Endometrium (tissue), 2 donors: ENCODE measurements at regions not wholly inside any gene's neighbourhood (a gene's known extent, or its start where the extent isn't known, plus 50 kb on each side); places are given as distances from the start of the nearest gene placed in this dataset.
"Not testable (repeated sequence)": the region's sequence is repeated elsewhere in the genome, so short reads cannot be mapped to it uniquely, and the experiment has no call there.

Experiments used
- FAIRE-seq: peaks from 2 replicates; lab custom pipeline; 2012; peaks lifted over from hg19 to GRCh38; lab: Jason Lieb, UNC
- donor health status: control.
- donor health status: control.

DNA sequence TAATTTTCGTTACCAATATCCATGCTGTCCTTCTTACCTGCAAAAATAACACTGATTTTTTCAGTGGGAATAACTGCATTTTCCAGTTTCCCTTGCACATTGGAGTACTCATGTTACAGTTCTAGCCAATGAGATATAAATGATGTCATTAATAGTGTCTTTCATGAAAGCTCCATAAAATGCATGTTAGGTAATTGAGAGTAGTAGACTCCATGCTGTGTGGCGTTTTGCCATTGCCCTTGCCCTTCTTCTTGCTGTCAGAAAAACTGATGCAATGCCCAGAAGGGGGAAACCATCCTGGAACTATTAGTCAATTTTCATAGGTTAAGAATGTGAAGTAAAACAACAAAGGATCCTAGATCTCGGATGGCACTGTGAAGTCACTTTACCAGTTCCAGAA lies 1765.3 kb downstream of the EFNA5 start:
- no peak for FAIRE-seq

DNA sequence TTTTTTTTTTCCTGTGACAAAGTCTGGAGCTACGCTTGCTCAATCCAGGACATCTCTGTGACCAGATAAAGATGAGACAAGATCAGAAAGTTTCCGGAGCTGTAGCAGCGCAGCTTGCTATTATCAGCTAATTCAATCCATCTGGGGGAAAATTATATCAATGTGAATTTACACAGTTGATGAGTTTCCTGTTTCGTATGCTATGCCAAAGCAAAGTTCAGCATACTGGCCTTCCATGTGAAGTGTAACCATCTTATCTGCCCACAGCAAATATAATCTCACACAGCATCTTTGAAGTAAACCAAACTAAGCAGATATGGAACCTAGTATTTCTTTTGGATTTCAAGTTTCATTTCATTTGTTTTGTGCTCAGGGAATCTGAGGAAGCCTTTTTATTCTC lies 1767.7 kb downstream of the EFNA5 start:
- FAIRE-seq = no peak

DNA sequence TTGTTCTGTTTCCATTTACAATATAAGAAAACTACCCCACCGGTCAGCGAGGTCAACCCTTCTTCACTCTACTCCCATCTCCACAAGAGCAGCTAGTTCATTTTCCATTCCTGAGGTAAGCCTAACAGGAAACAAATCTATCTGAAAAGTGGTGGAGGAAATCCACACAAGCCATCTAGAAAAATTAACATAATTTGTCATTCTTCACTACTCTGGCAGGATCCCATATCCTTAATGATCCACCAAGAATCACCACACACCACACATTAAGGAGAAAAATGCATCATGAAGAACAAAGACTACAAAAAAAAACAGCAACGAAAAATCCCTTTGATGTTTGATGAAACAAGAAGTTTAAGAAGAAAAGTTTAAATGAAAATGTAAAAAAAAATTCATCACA lies 1771.0 kb downstream of the EFNA5 start:
- FAIRE-seq = no peak

DNA sequence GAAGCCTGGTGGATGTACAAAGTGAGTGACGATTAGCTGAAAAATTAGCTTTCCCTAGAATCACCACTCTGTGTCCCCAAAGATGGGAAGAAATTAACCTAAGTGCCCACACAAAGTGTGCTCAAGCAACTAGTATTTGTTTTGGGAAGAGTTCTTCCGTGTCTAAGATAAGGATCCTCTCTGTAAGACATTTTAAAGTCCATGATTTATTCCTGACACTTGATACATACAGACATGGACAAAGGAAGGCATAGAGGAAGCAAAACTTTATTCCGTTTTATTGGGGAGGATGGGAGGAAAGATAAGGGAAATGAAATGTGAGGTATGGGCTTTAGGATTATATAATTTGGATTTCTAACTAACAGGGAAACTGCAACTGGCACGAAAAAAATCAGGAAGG lies 1772.6 kb downstream of the EFNA5 start:
- no peak for FAIRE-seq

DNA sequence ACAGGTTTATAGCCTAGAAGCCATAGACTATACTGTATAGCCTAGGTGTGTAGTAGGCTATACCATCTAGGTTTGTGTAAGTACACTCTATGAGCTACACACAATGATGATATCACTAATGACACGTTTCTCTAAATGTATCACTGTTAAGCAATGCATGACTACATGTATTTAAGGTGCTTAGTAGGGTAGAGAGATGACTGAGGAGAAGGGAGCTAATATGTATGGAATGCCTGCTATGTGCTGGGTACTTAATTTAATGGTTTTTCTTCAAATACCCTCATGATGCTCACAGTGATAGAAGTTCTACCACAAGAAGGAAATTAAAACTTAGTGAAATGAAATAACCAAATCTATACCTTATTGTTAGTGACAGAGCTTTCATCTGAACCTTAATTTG lies 1785.5 kb downstream of the EFNA5 start:
- no peak for FAIRE-seq

- FAIRE-seq = no peak
Observed at GRCh38 chr5:105882956-105883481, 1787.7 kb downstream of the EFNA5 start.

DNA sequence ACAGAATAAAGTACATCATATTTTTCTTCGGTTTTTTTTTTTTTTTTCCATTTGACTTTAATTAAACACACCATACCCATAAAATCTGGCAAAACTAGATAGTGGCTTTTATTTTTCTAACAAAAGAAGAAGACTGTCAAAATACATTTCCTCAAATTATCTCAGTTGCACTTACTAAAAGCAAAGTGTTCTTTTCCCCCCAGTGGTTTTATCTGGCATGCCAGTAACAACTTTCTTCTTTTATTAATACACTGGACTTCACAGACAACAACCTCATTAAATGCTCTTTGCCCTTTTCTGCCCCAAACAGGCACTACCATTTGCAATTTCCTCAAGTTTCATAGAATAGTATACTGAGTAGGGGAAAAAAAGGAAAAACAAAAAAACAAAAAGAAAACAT lies 1792.3 kb downstream of the EFNA5 start:
- no peak for FAIRE-seq

- FAIRE-seq = no peak
Observed at GRCh38 chr5:105877592-105877991, 1793.1 kb downstream of the EFNA5 start.

DNA sequence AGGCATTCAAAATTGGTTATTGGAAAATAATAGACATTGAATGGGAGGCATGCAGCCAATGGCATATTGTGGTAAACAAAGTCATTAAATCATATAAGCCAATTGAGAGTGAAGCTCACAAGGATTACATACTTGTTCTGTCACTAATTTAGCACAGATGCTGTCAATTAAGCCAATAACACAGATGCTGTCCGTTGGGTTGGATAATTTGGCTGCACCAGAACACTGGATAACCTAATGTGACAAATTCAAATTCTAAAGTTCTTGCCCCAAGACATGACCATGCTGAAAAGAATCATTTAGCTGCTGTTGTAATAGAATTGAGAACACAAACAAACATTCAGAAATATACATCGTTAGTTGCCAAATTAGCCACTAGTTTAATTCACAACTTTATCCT lies 1796.4 kb downstream of the EFNA5 start:
- FAIRE-seq = no peak

- no peak for FAIRE-seq
Observed at GRCh38 chr5:105872569-105873270, 1798.0 kb downstream of the EFNA5 start.

DNA sequence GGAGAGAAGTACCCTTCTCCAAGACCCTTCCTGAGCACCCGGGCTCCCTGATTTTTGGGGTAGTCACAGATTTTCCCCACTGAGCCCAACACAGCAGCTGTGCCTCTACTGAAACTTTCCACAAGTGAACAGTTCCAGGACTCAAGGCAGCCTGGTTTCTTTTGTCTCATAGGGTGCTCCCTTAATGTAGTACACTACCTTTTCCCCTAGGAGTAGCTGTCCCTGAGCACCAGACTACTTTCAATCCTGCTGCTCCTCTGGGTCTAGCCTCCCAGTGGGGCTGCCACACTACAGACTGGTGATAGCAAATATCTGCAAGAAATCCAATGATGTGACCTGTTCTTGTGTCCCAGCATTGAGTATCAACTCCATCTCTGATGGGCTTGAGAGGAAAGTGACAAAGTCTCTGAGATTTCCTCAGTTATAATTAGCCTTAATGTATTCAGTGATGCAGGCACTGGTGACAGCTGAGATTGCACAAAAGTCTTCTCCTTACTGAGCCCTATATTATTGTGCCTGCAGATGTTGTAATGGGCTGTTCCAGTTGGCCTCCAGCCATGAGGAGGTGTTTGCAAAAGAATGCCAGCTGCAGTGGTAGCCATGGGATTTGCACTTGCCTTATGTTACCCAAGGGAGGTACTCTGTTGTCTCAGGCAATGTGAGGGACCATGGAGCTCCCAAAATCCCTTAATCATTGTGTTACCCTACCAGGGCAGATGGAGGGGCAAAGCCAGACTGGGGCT lies 1802.5 kb downstream of the EFNA5 start:
- FAIRE-seq = no peak

GRCh38 chr5:105865834-105866233 lies 1804.9 kb downstream of the EFNA5 start:
- FAIRE-seq = no peak

GRCh38 chr5:105859350-105859749 lies 1811.4 kb downstream of the EFNA5 start:
- not testable (repeated sequence) for FAIRE-seq

- no peak for FAIRE-seq
Observed at GRCh38 chr5:105849701-105850100, 1821.0 kb downstream of the EFNA5 start.

DNA sequence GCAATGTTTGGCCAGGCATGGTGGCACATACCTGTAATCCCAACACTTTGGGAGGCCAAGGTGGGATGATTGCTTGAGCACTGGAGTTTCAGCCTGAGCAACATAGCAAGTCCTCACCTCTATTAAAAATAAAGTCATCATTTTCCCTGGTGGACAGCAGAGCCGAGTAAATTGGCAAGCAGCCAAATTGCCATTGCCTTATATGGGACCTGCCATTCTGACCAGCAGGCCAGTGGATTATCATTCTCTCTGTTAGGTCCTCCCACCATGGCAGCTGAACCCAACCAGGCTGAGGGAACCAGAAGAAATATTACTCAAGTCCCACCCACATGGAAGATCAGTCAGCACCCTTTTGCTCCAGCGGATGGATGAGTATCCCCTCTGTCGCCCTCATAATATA lies 1829.9 kb downstream of the EFNA5 start:
- no peak for FAIRE-seq

- no peak for FAIRE-seq
Observed at GRCh38 chr5:105836887-105837286, 1833.8 kb downstream of the EFNA5 start.

DNA sequence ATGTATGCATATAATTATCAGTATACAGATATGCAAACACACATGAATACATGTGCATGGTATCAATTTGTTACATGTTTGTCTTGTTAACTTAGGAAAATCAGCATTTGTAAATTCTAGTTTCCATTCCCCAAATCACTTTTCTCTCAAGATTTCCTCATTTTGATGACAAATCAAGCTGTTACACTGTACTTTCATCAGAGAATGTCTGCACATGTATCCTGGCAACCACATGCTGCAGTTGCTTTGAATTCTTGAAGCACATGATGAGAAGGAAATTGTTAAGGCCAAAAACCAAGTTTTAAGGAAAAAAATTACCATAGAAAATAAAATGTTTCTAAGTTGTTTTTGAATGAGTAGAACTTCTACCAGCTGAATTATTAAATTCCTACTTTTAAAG lies 1834.5 kb downstream of the EFNA5 start:
- peak; percentile 51 for FAIRE-seq

GRCh38 chr5:105828821-105829220 lies 1841.9 kb downstream of the EFNA5 start:
- no peak for FAIRE-seq

- no peak for FAIRE-seq
Observed at GRCh38 chr5:105821800-105822199, 1848.9 kb downstream of the EFNA5 start.

- FAIRE-seq = no peak
Observed at GRCh38 chr5:105817914-105818313, 1852.8 kb downstream of the EFNA5 start.

DNA sequence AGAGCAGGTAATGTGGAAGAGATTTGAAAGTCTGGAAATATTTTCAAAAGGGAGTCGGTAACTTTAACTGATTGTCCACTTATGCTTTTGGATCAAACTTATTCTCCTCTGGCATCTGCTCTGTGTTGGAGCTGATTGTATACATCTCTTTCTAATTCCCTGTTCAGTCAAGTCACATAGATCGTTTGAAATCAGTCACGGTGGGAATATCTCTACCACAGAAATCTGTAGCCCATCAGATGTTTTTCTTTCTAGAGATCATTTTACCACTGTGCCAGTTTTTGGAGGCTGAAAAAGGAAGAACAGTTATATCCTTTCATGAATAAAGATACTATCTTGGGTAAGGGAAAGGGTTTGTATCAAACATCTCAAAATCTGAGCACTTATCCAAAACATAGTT lies 1853.3 kb downstream of the EFNA5 start:
- no peak for FAIRE-seq

- no peak for FAIRE-seq
Observed at GRCh38 chr5:105816961-105817360, 1853.8 kb downstream of the EFNA5 start.

GRCh38 chr5:105812304-105812703 lies 1858.4 kb downstream of the EFNA5 start:
- no peak for FAIRE-seq

- FAIRE-seq = no peak
Observed at GRCh38 chr5:105807951-105808350, 1862.8 kb downstream of the EFNA5 start.
